OCI-LY3 (cell line): ENCODE measurements at regions not wholly inside any gene's neighbourhood (a gene's known extent, or its start where the extent isn't known, plus 50 kb on each side); places are given as distances from the start of the nearest gene placed in this dataset.

ENCODE experiments used
- CTCF ChIP-seq: fragments of 200-600, 300-600 bp; sonication (generic); IDR thresholded peaks from 2 replicates; pipeline ENCODE4 v1.5.1; 2014; ENCODE audit warnings: antibody characterized with exemption, low read length, low read depth
- EZH2phosphoT487 ChIP-seq: fragments of 200-600 bp; shearing (Covaris generic); IDR thresholded peaks from 2 replicates; pipeline ENCODE4 v1.6.1; 2018; ENCODE audit warnings: antibody characterized with exemption, mixed run types, low read depth

- TF ChIP-seq CTCF (no peak), EZH2phosphoT487 (no peak)
These were observed 587.2 kb downstream of the EPM2A start for GRCh38 chr6:145147981-145148749.
